ENCODE measurements at regions not wholly inside any gene's neighbourhood (a gene's known extent, or its start where the extent isn't known, plus 50 kb on each side); places are given as distances from the start of the nearest gene placed in this dataset.

DNA sequence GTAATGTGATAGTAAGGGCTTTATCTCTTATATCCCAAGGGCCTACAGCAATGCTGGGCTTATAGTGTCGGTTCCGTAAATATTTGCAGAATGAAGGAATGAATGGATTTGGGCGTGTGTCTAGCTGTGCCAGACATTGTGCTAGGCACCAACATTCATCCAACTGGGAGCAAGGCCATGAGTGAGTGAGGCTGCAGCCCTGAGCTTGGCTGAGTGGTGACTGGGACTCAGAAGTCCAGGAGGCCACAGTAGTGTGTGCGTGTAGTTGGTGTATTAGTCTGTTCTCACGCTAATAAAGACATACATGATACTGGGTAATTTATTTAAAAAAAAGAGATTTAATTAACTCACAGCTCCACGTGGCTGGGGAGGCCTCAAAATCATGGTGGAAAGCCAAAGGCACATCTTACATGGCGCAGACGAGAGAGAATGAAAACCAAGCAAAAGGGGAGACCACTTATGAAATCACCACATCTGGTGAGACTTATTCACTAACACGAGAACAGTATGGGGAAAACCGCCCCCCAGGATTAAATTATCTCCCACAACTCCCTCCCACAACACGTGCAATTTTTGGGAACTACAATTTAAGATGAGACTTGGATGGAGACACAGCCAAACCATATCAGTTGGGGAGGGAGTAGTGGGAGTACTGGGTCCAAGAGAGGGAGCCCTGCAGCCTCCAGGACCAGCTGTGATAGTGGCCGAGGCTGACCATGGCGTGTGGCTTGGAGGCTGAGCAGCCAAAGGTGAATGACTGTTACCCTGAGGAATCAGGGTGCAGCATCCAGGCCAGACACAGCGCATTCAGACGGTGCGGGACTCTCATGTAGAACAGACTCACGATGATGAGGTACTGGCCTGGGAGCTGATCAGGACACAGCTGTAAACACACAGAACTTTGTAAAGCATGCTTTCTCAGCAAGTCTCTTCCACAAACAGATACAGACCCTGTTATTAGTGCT, 104.6 kb downstream of the TEX26 start:
- Histone ChIP-seq H4K20me1 (ENCODE audit: control insufficient read depth, insufficient read depth) (no peaks in the 10 kb centered on the region), H3K4me2 (ENCODE audit: control insufficient read depth, insufficient read depth) (no peak overlapping the region), H3K9ac (ENCODE audit: control insufficient read depth, insufficient read depth, low read length) (no peak overlapping the region), H3K27ac (ENCODE audit: control insufficient read depth, insufficient read depth) (no peak overlapping the region), H2AFZ (ENCODE audit: control insufficient read depth, low read depth, low read length) (no peak overlapping the region), H3K9me3 (replicated peaks; ENCODE audit: control insufficient read depth, insufficient read depth, low read length) (no peaks in the 10 kb centered on the region), H3K79me2 (ENCODE audit: control insufficient read depth, insufficient read depth, low read length) (no peaks in the 10 kb centered on the region), H3K36me3 (ENCODE audit: control insufficient read depth in 2 of 2, insufficient read depth in 2 of 2, low read length in 1 of 2) (no peaks in the 10 kb centered on the region; a peak in 1 of 4 replicates), H3K4me3 (no peak overlapping the region), H3K27me3 (replicated peaks in 1 of 2; ENCODE audit: control insufficient read depth in 2 of 2, insufficient read depth in 2 of 2, low read length in 1 of 2) (no peaks in the 10 kb centered on the region; a peak in 1 of 4 replicates), H3K4me1 (ENCODE audit: control insufficient read depth, insufficient read depth, low read length) (peaks cover 28% of the 10 kb centered on the region)
- no peak for DNase-seq (ENCODE audit: low read depth, low spot score)
- no TSS peak for BruUV-seq (replicated peaks)
- TF ChIP-seq SIX5 (IDR thresholded peaks at IDR 0.05; ENCODE audit: low read depth, low read length, severe bottlenecking): no peak
- peak; percentile 23 to 46; a peak in 1 of 4 replicates for TF ChIP-seq BHLHE40 (IDR thresholded peaks at IDR 0.05; ENCODE audit: borderline replicate concordance in 1 of 2, low read depth in 2 of 2, low read length in 1 of 2)
- RAD21 ChIA-PET (ENCODE audit: unreplicated experiment): interaction anchor here (1.6 kb wide), 1 partner anchor 58 kb away, joined by 4 read pairs; no protein-coding TSS in a partner anchor
- CTCF ChIA-PET: interaction anchor here (1.0 kb wide), 1 partner anchor 58 kb away, joined by 4 read pairs; no protein-coding TSS in a partner anchor
- intact Hi-C loops (cut with micrococcal nuclease; ENCODE audit: unreplicated experiment): no loop called here
- no peak for FAIRE-seq
- 50% methylated on average over 17 of the region's 17 CpGs for WGBS (ENCODE audit: insufficient coverage, insufficient replicate concordance, low lambda C conversion rate, missing lambda C conversion rate)
- in situ Hi-C loops (cut with MboI): no loop called here
- ATAC-seq: no peak
- SMC1A ChIA-PET (ENCODE audit: uncharacterized antibody, unreplicated experiment): interaction anchor here (1.5 kb wide), 1 partner anchor 11 kb away, joined by 3 read pairs; no protein-coding TSS in a partner anchor
- POLR2A ChIA-PET: interaction anchor here (0.6 kb wide), 1 partner anchor 459 kb away, joined by 9 read pairs; no protein-coding TSS in a partner anchor

DNA sequence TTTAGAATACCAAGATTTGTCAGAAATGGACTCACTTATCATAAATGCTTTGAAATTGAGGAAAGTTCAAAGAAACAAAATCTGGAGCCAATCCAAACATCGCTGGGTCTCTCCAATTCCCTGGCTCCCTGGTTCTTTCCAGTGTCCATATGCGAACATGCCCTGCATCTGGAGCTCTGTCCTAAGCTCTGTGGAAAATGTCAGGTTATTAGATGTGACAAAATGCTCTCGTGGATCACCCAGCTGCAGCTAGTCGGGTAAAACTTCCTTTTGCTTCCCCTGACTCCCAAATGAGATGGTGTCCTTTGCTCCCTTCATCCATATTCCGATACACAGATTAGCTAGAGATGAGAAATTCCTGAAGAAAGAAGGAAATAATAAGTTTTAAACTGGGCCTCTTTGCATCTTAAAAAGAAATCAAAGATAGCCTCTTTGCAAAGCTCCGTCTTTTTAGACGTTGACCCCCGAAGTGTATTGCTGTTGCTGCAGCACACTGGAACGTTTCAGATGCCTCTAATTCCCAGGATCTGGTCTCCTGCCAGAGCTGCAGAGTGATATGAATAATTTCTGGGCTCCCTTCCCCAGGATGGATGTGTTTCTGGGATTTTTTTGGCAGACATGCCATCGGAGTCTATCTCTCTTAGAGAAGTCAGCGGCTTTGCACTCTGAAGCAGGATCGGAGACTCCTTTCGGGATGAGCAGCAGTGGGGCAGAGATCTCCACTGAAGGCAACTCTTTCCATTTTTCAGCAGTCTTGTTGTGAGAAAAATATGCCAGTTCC, 102.9 kb downstream of the TEX26 start:
- ChIA-PET POLR2A (no interaction called here), SMC1A (ENCODE audit: uncharacterized antibody, unreplicated experiment) (no interaction called here), CTCF (interaction anchor here (1.3 to 1.6 kb wide), 2 partner anchors 9 to 56 kb away, joined by 8 to 10 read pairs; no protein-coding TSS in a partner anchor), RAD21 (ENCODE audit: unreplicated experiment) (no interaction called here)
- in situ Hi-C loops (cut with MboI) (no loop called here), intact Hi-C loops (cut with micrococcal nuclease; ENCODE audit: unreplicated experiment) (no loop called here)
- Histone ChIP-seq H3K4me3 (no peak overlapping the region), H3K27me3 (replicated peaks in 1 of 2; ENCODE audit: control insufficient read depth in 2 of 2, insufficient read depth in 2 of 2, low read length in 1 of 2) (no peaks in the 10 kb centered on the region; a peak in 2 of 4 replicates), H3K27ac (ENCODE audit: control insufficient read depth, insufficient read depth) (no peak overlapping the region), H3K79me2 (ENCODE audit: control insufficient read depth, insufficient read depth, low read length) (no peaks in the 10 kb centered on the region), H3K9me3 (replicated peaks; ENCODE audit: control insufficient read depth, insufficient read depth, low read length) (no peaks in the 10 kb centered on the region), H2AFZ (ENCODE audit: control insufficient read depth, low read depth, low read length) (no peak overlapping the region), H3K4me2 (ENCODE audit: control insufficient read depth, insufficient read depth) (no peak overlapping the region), H3K9ac (ENCODE audit: control insufficient read depth, insufficient read depth, low read length) (no peak overlapping the region), H3K36me3 (ENCODE audit: control insufficient read depth in 2 of 2, insufficient read depth in 2 of 2, low read length in 1 of 2) (no peaks in the 10 kb centered on the region; a peak in 1 of 4 replicates), H4K20me1 (ENCODE audit: control insufficient read depth, insufficient read depth) (no peaks in the 10 kb centered on the region), H3K4me1 (ENCODE audit: control insufficient read depth, insufficient read depth, low read length) (peaks cover 28% of the 10 kb centered on the region)
- ATAC-seq (no peak), DNase-seq (ENCODE audit: low read depth, low spot score) (no peak), FAIRE-seq (no peak)
- TF ChIP-seq RUNX3 (IDR thresholded peaks at IDR 0.05; ENCODE audit: low read length): no peak
- 62% methylated on average over 13 of the region's 13 CpGs for WGBS (ENCODE audit: insufficient coverage, insufficient replicate concordance, low lambda C conversion rate, missing lambda C conversion rate)
- no TSS peak for BruUV-seq (replicated peaks)

Measured in GM12878 (cell line).